ENCODE measurements at regions not wholly inside any gene's neighbourhood (a gene's known extent, or its start where the extent isn't known, plus 50 kb on each side); places are given as distances from the start of the nearest gene placed in this dataset.

GRCh38 chr1:229033480-229033879, 237.4 kb upstream of the RAB4A start:
- TF ChIP-seq SUZ12 (IDR thresholded peaks at IDR 0.05) (no peak), CTBP1 (IDR thresholded peaks at IDR 0.05; ENCODE audit: borderline replicate concordance) (no peak), NFRKB (IDR thresholded peaks at IDR 0.05) (no peak), SP1 (IDR thresholded peaks at IDR 0.05) (no peak), TARDBP (IDR thresholded peaks at IDR 0.05) (no peak), BHLHE40 (IDR thresholded peaks at IDR 0.05; ENCODE audit: borderline replicate concordance) (no peak), L3MBTL2 (conservative IDR thresholded peaks at IDR 0.05) (no peak), FOXM1 (IDR thresholded peaks at IDR 0.05; ENCODE audit: borderline replicate concordance) (no peak), ELF4 (IDR thresholded peaks at IDR 0.05) (no peak), LEF1 (IDR thresholded peaks at IDR 0.05; ENCODE audit: borderline replicate concordance) (no peak)
